K562 (cell line): ENCODE measurements at regions not wholly inside any gene's neighbourhood (a gene's known extent, or its start where the extent isn't known, plus 50 kb on each side); places are given as distances from the start of the nearest gene placed in this dataset.

Experiments used
- ETV6 ChIP-seq, 3 experiments: fragments of 150-350 bp in 1 of 3; sonication (generic) in 1 of 3; formaldehyde crosslinking in 1 of 3; IDR thresholded peaks; 2 replicates each; pipeline versions ENCODE4 v1.6.1 to v1.8.0; 2014 to 2022; ENCODE audit warnings: borderline replicate concordance in 2 of 3, low read depth in 2 of 3, antibody characterized with exemption in 1 of 3, low read length in 1 of 3, mild to moderate bottlenecking in 1 of 3, missing genetic modification reagents in 1 of 3
- HOXB6 ChIP-seq: fragments of 250-450 bp; sonication (Bioruptor Pico); IDR thresholded peaks from 2 replicates; pipeline ENCODE4 v1.5.1; 2022; ENCODE audit warnings: mild to moderate bottlenecking, borderline replicate concordance
- NFRKB ChIP-seq: fragments of 450-650 bp; IDR thresholded peaks from 2 replicates; pipeline ENCODE4 v1.6.1; 2016; ENCODE audit warnings: low read depth
- POU5F1 ChIP-seq: fragments of 150-350 bp; IDR thresholded peaks from 2 replicates; pipeline ENCODE4 v1.6.1; 2014; ENCODE audit warnings: borderline replicate concordance, low read length, low read depth, mild to moderate bottlenecking; ENCODE audit not compliant: partially characterized antibody
- RFX1 ChIP-seq: fragments of 450-650 bp; IDR thresholded peaks from 2 replicates; pipeline ENCODE4 v1.6.1; 2016; ENCODE audit warnings: mild to moderate bottlenecking, moderate library complexity
- SAFB2 ChIP-seq: fragments of 200-400 bp; formaldehyde crosslinking; IDR thresholded peaks from 2 replicates; pipeline ENCODE4 v1.6.1; 2018; ENCODE audit warnings: borderline replicate concordance, low read length, low read depth, moderate library complexity; ENCODE audit not compliant: severe bottlenecking
- XRCC5 ChIP-seq: fragments of 200-400 bp; formaldehyde crosslinking; IDR thresholded peaks from 2 replicates; pipeline ENCODE4 v1.6.1; 2017; ENCODE audit warnings: low read depth, mild to moderate bottlenecking, low read length
- ZKSCAN3 ChIP-seq: fragments of 250-450 bp; sonication (Bioruptor Pico); IDR thresholded peaks from 2 replicates; pipeline ENCODE4 v1.4.0; 2020
- ZNF133 ChIP-seq: fragments of 250-450 bp; sonication (Bioruptor Pico); IDR thresholded peaks from 2 replicates; pipeline ENCODE4 v1.4.0; 2020; ENCODE audit warnings: mild to moderate bottlenecking
- ZNF263 ChIP-seq: sonication (generic); formaldehyde crosslinking; IDR thresholded peaks from 2 replicates; pipeline ENCODE4 v1.8.0; 2022; ENCODE audit warnings: mild to moderate bottlenecking, missing genetic modification reagents, borderline replicate concordance
- ZNF583 ChIP-seq: fragments of 250-450 bp; sonication (Bioruptor Pico); IDR thresholded peaks from 2 replicates; pipeline ENCODE4 v1.4.0; 2020
- ZNF76 ChIP-seq: fragments of 250-450 bp; sonication (Bioruptor Pico); IDR thresholded peaks from 2 replicates; pipeline ENCODE4 v1.4.0; 2020; ENCODE audit warnings: mild to moderate bottlenecking, moderate library complexity, borderline replicate concordance
- ZNF79 ChIP-seq: fragments of 250-450 bp; sonication (Bioruptor Pico); IDR thresholded peaks from 2 replicates; pipeline ENCODE4 v1.4.0; 2020; ENCODE audit warnings: low read depth, mild to moderate bottlenecking, moderate library complexity
- TF ChIP-seq, protein P1 (sequence below): fragments of 450-650 bp; IDR thresholded peaks from 2 replicates; pipeline ENCODE4 v1.6.1; 2016; ENCODE audit warnings: low read depth

DNA sequence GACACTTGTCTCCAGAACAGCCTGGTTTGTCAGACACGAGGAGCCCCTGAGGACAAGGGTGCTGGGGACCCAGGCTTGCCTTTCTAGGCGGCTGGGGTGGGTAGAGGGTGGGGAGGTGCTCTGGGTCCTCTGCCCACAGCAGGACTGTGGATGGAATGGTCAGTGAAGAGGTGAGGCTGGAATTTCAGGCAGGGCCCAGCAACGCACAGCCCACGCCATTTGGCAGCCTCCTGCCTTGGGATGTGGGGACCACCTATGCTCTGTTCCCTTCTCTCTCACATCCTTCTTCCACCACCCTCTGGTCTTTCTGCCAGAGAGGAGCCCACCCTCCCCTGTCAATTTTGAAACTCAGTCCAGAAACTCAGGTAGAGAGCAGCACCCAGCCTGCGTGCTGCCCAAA is 103.2 kb downstream of the CXCL12 start (continued):
- TF ChIP-seq SAFB2 (no peak), XRCC5 (no peak), RFX1 (no peak), NFRKB (no peak), ZNF79 (CRISPR knock-in tag) (no peak), POU5F1 (no peak), ZNF76 (no peak), ZNF263 (CRISPR knock-in tag) (no peak), ZNF583 (no peak), HOXB6 (CRISPR knock-in tag) (no peak), ZKSCAN3 (CRISPR knock-in tag) (no peak), ETV6 (IDR thresholded peaks at IDR 0.05; ENCODE audit: borderline replicate concordance in 1 of 2, low read depth in 2 of 2, low read length in 1 of 2) (no peak), ETV6 (CRISPR knock-in tag; IDR thresholded peaks at IDR 0.05; ENCODE audit: borderline replicate concordance) (no peak), ZNF133 (CRISPR knock-in tag) (no peak)
- TF ChIP-seq, protein P1, sequence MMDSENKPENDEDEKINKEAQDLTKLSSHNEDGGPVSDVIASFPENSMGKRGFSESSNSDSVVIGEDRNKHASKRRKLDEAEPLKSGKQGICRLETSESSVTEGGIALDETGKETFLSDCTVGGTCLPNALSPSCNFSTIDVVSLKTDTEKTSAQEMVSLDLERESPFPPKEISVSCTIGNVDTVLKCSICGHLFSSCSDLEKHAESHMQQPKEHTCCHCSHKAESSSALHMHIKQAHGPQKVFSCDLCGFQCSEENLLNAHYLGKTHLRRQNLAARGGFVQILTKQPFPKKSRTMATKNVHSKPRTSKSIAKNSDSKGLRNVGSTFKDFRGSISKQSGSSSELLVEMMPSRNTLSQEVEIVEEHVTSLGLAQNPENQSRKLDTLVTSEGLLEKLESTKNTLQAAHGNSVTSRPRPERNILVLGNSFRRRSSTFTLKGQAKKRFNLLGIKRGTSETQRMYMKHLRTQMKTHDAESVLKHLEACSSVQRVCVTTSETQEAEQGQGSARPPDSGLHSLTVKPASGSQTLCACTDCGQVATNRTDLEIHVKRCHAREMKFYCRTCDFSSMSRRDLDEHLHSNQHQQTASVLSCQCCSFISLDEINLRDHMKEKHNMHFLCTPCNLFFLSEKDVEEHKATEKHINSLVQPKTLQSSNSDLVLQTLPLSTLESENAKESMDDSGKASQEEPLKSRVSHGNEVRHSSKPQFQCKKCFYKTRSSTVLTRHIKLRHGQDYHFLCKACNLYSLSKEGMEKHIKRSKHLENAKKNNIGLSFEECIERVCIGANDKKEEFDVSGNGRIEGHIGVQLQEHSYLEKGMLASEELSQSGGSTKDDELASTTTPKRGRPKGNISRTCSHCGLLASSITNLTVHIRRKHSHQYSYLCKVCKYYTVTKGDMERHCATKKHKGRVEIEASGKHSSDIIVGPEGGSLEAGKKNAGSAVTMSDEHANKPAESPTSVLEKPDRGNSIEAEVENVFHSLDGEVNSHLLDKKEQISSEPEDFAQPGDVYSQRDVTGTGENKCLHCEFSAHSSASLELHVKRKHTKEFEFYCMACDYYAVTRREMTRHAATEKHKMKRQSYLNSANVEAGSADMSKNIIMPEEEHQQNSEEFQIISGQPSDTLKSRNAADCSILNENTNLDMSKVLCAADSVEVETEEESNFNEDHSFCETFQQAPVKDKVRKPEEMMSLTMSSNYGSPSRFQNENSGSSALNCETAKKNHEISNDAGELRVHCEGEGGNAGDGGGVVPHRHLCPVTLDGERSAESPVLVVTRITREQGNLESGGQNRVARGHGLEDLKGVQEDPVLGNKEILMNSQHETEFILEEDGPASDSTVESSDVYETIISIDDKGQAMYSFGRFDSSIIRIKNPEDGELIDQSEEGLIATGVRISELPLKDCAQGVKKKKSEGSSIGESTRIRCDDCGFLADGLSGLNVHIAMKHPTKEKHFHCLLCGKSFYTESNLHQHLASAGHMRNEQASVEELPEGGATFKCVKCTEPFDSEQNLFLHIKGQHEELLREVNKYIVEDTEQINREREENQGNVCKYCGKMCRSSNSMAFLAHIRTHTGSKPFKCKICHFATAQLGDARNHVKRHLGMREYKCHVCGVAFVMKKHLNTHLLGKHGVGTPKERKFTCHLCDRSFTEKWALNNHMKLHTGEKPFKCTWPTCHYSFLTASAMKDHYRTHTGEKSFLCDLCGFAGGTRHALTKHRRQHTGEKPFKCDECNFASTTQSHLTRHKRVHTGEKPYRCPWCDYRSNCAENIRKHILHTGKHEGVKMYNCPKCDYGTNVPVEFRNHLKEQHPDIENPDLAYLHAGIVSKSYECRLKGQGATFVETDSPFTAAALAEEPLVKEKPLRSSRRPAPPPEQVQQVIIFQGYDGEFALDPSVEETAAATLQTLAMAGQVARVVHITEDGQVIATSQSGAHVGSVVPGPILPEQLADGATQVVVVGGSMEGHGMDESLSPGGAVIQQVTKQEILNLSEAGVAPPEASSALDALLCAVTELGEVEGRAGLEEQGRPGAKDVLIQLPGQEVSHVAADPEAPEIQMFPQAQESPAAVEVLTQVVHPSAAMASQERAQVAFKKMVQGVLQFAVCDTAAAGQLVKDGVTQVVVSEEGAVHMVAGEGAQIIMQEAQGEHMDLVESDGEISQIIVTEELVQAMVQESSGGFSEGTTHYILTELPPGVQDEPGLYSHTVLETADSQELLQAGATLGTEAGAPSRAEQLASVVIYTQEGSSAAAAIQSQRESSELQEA: no peak
